Pancreas (tissue), 10 donors: ENCODE measurements at regions not wholly inside any gene's neighbourhood (a gene's known extent, or its start where the extent isn't known, plus 50 kb on each side); places are given as distances from the start of the nearest gene placed in this dataset.

ENCODE experiments used
- ATAC-seq, 4 donors: fragments of 200-7000 bp; cut with Tn5 transposase; one replicate each; pipeline versions ENCODE4 v1.8.0 to v1.9.1; 2020; ENCODE audit warnings: mild to moderate bottlenecking in 4 of 4, moderate library complexity in 4 of 4
- DNase-seq, 6 donors: peaks; one replicate each; pipeline ENCODE4 v3.0.0-alpha.2; 2020
- FAIRE-seq: peaks from 2 replicates; lab custom pipeline; 2012; peaks lifted over from hg19 to GRCh38; lab: Jason Lieb, UNC
- H3K27ac ChIP-seq, 4 donors: fragments of 200-600 bp; sonication (generic); 1 replicate in 3 of 4; 2 replicates in 1 of 4; pipeline versions ENCODE4 v1.5.0 to v1.8.0; 2020
- H3K27me3 ChIP-seq, 4 donors: fragments of 200-600 bp; one replicate each; pipeline ENCODE4 v1.8.0; 2021
- H3K36me3 ChIP-seq, 3 donors: fragments of 200-600 bp; sonication (generic) in 1 of 3; one replicate each; pipeline versions ENCODE4 v1.5.0 to v1.8.0; 2020 to 2021
- H3K4me1 ChIP-seq, 3 donors: fragments of 200-600 bp; one replicate each; pipeline ENCODE4 v1.8.0; 2021
- H3K4me3 ChIP-seq, 4 donors: fragments of 200-600 bp; sonication (generic) in 2 of 4; one replicate each; pipeline versions ENCODE4 v1.5.0 to v1.8.0; 2020 to 2021
- H3K9me3 ChIP-seq, 4 donors: fragments of 200-600 bp; one replicate each; pipeline ENCODE4 v1.8.0; 2021
- CTCF ChIP-seq, 4 donors: fragments of 200-600 bp; sonication (generic) in 3 of 4; IDR thresholded peaks; one replicate each; pipeline versions ENCODE4 v1.5.0 to v1.8.0; 2021; ENCODE audit warnings: antibody characterized with exemption in 4 of 4
- WGBS, 2 donors: extraction: QIAGEN DNeasy Blood & Tissue Kit; methylation state at CpG; one replicate each; pipeline ENCODE4 v1.1.7; 2013; 5-methylcytosine and 5-hydroxymethylcytosine counted together
- intact Hi-C, 3 donors: fragments of 100-400 bp; cut with DNase I; formaldehyde crosslinking; loops; one replicate each; pipeline versions ENCODE4 v1.11.1 to v1.14.2; 2022
- donor health status: healthy with polysubstance abuse.
- donor health status: DM: no; HTN: no; CAD: no; lungs with moderate emphysema.
- donor health status: DM: no; HTN: no; CAD: no.
- donor health status: control.
- donor health status: control.
- donor health status: Bipolar disorder and iron deficiency.
- donor health status: DM: yes; HTN: yes; CAD: no.
- donor health status: DM: no; HTN: no; CAD: no.
- donor health status: DM: no; HTN: no; CAD: no.
- donor health status: DM: yes; HTN: yes; CAD: no.

GRCh38 chr5:104178066-104178465 is 615.5 kb upstream of the NUDT12 start:
- no peak for TF ChIP-seq CTCF (IDR thresholded peaks at IDR 0.05)
- DNase-seq (no peak), ATAC-seq (no peak), FAIRE-seq (no peak)
- WGBS, 2 donors: 84 to 85% methylated on average over 8 of the region's 8 CpGs
- Histone ChIP-seq H3K36me3 (no peaks in the 10 kb centered on the region), H3K4me1 (no peaks in the 10 kb centered on the region), H3K9me3 (no peaks in the 10 kb centered on the region), H3K4me3 (no peak overlapping the region), H3K27ac (no peak overlapping the region), H3K27me3 (no peaks in the 10 kb centered on the region)
- intact Hi-C loops: no loop called here

- no peak for TF ChIP-seq CTCF (IDR thresholded peaks at IDR 0.05)
- Histone ChIP-seq H3K36me3 (no peaks in the 10 kb centered on the region), H3K9me3 (no peaks in the 10 kb centered on the region), H3K27me3 (no peaks in the 10 kb centered on the region), H3K27ac (no peak overlapping the region), H3K4me1 (no peaks in the 10 kb centered on the region), H3K4me3 (no peak overlapping the region)
- FAIRE-seq (no peak), ATAC-seq (no peak), DNase-seq (no peak)
- intact Hi-C loops: no loop called here
- WGBS, 2 donors: 65 to 78% methylated on average over 2 of the region's 2 CpGs
Observed at GRCh38 chr5:104177651-104178050, 615.1 kb upstream of the NUDT12 start.

- intact Hi-C loops: no loop called here
- ATAC-seq: no peak
- no peak for FAIRE-seq
Observed at GRCh38 chr5:104172976-104173375, 610.4 kb upstream of the NUDT12 start.

GRCh38 chr5:104171958-104172690 is 609.5 kb upstream of the NUDT12 start:
- no peak overlapping the region for H3K27ac ChIP-seq
- H3K4me3 ChIP-seq: no peak overlapping the region
- no peak for TF ChIP-seq CTCF (IDR thresholded peaks at IDR 0.05)
- DNase-seq: no peak
- H3K9me3 ChIP-seq: no peaks in the 10 kb centered on the region
- intact Hi-C loops: no loop called here
- H3K27me3 ChIP-seq: no peaks in the 10 kb centered on the region
- no peaks in the 10 kb centered on the region for H3K36me3 ChIP-seq
- WGBS, 2 donors: 69 to 76% methylated on average over 3 of the region's 3 CpGs
- no peaks in the 10 kb centered on the region for H3K4me1 ChIP-seq
- ATAC-seq: no peak
- no peak for FAIRE-seq

More at GRCh38 chr5:104172976-104173375, 610.4 kb upstream of the NUDT12 start:
- Histone ChIP-seq H3K4me3 (no peak overlapping the region), H3K36me3 (no peaks in the 10 kb centered on the region), H3K27ac (no peak overlapping the region), H3K27me3 (no peaks in the 10 kb centered on the region), H3K4me1 (no peaks in the 10 kb centered on the region), H3K9me3 (no peaks in the 10 kb centered on the region)
- no peak for TF ChIP-seq CTCF (IDR thresholded peaks at IDR 0.05)
- DNase-seq: no peak
- WGBS, 2 donors: 66 to 77% methylated on average over 5 of the region's 5 CpGs

GRCh38 chr5:104170926-104171325 is 608.3 kb upstream of the NUDT12 start:
- Histone ChIP-seq H3K27ac (no peak overlapping the region), H3K4me3 (no peak overlapping the region), H3K4me1 (no peaks in the 10 kb centered on the region), H3K27me3 (no peaks in the 10 kb centered on the region), H3K36me3 (no peaks in the 10 kb centered on the region), H3K9me3 (no peaks in the 10 kb centered on the region)
- intact Hi-C loops: no loop called here
- no peak for ATAC-seq
- FAIRE-seq: no peak
- no peak for TF ChIP-seq CTCF (IDR thresholded peaks at IDR 0.05)
- no peak for DNase-seq
